NCI-H2227 (cell line): ENCODE measurements at regions not wholly inside any gene's neighbourhood (a gene's known extent, or its start where the extent isn't known, plus 50 kb on each side); places are given as distances from the start of the nearest gene placed in this dataset.

Experiments used
- DNase-seq: peaks from one replicate; lab custom pipeline; 2025; ENCODE audit not compliant: unreplicated experiment; lab: John Stamatoyannopoulos, UW

DNA sequence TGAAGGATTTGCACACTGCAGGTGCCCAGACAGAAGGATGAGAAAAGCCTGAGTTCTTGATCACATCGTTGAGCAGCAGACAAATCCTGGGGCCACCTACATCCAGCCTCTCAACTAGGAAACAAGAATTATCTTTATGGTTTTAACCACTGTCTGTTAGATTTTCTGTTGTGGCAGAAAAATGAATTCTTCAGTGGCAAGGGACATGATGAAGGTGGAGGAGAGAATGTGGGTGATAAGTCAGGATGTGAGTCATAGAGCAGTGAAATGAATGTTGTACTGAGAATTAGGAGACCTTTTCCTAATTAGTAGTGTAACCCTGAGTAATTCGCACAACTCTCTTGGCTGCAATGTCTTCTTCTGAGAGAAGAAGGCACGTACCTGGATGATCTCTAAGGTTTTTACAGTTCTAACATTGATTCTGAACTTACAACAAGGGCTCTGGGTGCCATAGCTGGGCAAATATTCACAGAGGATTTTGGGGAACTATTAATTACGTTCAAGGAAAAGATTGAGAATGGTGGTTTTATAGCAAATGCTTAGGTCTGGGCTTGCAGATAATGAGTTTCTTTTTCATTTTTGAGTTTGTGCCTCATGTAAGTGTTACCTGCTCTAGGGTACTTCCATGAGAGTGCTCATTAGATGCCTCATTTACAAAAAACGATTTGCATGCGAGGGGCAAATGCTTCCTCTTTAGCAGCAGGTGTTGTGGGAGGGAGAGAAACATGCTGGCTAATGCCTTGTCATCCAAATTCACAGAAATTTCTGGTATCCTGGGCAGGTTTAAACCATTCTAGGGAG, 111.0 kb upstream of the KL start:
- no peak for DNase-seq

GRCh38 chr13:32905864-32906180, 110.4 kb upstream of the KL start:
- DNase-seq: no peak

- no peak for DNase-seq
These were observed 109.0 kb upstream of the KL start for GRCh38 chr13:32907211-32907610.

- no peak for DNase-seq
These were observed 105.7 kb upstream of the KL start for GRCh38 chr13:32910530-32910929.

GRCh38 chr13:32911506-32911905, 104.7 kb upstream of the KL start:
- DNase-seq: peak; percentile 17

- DNase-seq: no peak
These were observed 101.5 kb upstream of the KL start for GRCh38 chr13:32914686-32915085.

DNA sequence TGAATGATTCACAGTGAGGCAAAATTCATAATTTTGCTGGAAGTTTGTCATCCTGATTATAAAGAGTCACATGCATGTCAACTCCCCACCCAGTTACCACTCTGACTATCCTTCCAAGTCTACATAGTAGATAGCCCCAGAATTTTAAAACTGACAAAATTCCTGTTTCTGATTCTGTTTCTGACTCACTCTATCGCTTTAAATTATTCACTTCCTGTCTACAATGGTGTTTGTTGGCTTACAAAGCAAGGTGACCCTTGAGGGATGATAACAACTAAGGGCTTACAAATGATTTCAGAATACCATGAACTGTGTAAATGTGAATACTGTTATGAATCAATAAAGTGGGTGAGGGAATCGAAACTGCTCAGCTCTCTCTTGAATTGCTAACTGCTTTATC, 98.7 kb upstream of the KL start:
- DNase-seq: no peak

DNA sequence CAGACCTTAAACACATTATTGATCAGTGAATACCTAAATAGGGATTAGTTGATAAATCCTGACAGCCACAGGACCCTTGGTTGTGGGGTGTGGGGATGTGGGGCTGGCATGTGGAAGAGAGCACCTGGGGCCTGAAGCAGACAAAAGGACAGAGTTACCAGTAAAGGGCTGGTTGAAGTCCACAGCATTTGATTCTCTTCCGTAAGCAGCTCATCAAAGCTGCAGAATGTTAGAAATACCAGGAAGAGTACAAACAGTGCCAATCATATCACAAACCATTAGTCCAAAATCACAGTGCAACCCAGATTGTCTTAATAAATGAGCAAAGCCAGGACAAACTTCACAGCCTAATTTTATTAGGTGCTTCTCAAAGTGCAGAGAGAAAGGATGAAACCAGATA, 92.5 kb upstream of the KL start:
- DNase-seq: no peak

DNA sequence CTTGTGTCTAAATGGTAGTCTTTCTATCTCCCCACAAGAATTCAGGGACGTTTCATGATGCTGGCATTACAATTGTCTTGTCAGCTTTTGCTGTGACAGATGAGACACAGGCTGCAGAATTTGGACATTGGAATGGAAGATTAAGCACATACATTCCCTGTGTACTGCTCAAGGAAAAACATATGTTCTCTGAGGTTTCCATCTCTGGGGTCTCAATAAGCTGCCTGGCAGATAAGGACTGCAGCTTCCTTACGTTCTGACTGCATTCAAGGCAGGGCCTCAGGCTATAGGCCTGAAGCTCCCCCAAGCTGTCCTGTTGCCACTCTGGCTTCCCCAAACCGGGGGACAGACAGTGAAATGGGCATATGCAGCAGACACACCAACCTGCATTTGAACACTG, 91.3 kb upstream of the KL start:
- no peak for DNase-seq

DNA sequence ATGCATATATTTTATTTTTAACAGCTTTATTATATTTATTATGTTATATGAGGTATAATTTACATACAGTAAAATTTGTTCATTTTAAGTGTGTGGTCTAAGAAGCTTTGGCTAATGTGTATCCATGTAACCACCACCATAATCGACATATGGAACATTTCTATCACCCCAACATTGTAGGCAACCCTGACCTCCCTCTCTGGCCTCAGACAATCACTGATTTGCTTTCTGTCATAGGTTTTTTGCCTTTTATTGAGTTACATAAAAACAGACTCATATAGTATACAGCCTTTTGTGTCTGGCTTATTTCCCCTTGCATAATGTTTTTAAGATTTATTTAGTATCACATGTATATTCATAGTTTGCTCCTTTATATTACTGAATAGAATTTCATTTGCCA, 90.7 kb upstream of the KL start:
- DNase-seq: no peak

GRCh38 chr13:32932376-32932775, 83.8 kb upstream of the KL start:
- DNase-seq: no peak

- DNase-seq: no peak
These were observed 79.5 kb upstream of the KL start for GRCh38 chr13:32936716-32937115.

GRCh38 chr13:32938314-32938713, 77.9 kb upstream of the KL start:
- no peak for DNase-seq

DNA sequence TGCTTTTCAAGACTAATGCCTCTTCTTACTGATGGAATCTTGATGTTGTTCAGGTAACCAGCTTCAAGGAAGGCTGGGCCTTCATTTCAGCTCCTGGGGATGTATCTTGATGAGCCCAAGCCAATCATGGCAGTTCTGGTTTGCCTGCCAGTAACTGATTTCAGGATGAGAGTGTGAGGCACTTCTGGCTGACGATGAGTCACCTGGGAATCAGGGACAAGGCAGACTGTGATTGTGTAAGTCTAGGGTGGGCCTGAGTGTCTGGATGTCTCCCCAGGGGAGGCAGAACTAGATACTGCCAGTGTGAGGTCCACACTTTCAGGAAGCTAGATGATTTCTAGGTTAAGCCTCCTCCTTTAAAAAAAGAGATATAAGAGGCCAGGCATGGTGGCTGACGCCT, 77.3 kb upstream of the KL start:
- DNase-seq: no peak

GRCh38 chr13:32940601-32941000, 75.6 kb upstream of the KL start:
- no peak for DNase-seq

DNA sequence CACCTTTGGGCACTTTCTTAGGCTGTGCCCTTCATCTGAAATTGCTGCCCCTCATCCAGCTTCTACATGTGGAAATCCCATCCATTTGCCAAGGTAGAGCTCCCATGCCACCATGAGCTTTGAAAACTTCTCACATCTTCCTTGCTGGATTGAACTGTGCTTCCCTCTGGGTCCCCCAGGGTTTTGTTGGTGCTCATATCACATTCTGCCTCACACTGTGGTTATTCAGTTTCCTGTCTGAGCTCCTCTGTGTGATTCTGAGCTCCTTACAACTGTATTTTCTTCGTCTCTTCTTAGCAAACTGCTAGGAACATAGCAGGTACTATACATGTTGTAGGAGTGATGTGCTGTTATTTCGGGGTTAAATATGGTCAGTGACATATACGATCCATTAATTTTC, 74.9 kb upstream of the KL start:
- DNase-seq: no peak

- DNase-seq: no peak
These were observed 69.7 kb upstream of the KL start for GRCh38 chr13:32946558-32946957.

GRCh38 chr13:32947411-32948276, 68.6 kb upstream of the KL start:
- DNase-seq: peak; percentile 71

DNA sequence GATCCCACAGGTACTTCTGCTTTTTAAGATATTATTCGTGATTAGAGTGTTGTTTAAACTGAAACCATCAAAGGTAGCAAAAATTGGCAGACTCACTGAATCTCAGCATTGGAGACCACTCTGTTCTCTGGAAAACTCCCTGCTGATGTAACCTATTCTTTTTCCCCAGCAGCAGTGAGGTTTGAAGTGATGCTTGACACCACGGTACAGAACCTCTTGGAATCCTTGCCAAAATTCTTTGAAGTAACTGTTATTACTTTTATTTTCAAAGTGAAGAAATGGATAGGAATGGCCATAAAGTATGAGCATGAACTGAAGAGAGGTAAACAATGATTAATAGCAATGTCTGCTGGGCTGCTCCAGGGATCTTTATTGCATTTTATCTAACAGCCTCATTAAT, 66.4 kb upstream of the KL start:
- DNase-seq: no peak

DNA sequence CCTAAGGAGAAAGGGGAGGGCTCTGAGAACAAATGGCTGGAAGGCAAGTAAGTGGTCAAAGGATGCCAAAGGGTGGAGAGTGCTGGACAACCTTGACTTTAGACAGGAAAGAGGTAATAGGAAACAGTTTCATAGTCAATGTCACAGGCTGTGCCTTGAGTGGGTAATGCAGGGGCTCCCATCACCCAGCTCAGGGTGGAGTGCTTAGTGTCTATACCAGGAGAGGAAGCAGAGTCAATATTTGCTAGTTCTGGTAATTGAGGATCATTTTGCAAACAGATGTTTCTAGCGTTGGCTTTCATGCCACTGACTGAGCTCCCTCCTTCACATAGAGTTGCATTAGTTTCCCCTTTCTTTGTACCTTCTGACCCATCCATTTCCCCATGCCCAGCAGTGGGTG, 64.6 kb upstream of the KL start:
- no peak for DNase-seq

- no peak for DNase-seq
These were observed 60.2 kb upstream of the KL start for GRCh38 chr13:32955881-32956594.

GRCh38 chr13:32956595-32956933, 59.7 kb upstream of the KL start:
- DNase-seq: no peak
